22Rv1 (cell line): ENCODE measurements at regions not wholly inside any gene's neighbourhood (a gene's known extent, or its start where the extent isn't known, plus 50 kb on each side); places are given as distances from the start of the nearest gene placed in this dataset.

Source experiments
- ZFX ChIP-seq: fragments of 450-650 bp; IDR thresholded peaks from 2 replicates; pipeline ENCODE4 v1.6.1; 2017; ENCODE audit warnings: antibody characterized with exemption, borderline replicate concordance
- TF ChIP-seq, protein P1 (sequence below): fragments of 450-650 bp; IDR thresholded peaks from 2 replicates; pipeline ENCODE4 v1.5.1; 2017; ENCODE audit warnings: mild to moderate bottlenecking

DNA sequence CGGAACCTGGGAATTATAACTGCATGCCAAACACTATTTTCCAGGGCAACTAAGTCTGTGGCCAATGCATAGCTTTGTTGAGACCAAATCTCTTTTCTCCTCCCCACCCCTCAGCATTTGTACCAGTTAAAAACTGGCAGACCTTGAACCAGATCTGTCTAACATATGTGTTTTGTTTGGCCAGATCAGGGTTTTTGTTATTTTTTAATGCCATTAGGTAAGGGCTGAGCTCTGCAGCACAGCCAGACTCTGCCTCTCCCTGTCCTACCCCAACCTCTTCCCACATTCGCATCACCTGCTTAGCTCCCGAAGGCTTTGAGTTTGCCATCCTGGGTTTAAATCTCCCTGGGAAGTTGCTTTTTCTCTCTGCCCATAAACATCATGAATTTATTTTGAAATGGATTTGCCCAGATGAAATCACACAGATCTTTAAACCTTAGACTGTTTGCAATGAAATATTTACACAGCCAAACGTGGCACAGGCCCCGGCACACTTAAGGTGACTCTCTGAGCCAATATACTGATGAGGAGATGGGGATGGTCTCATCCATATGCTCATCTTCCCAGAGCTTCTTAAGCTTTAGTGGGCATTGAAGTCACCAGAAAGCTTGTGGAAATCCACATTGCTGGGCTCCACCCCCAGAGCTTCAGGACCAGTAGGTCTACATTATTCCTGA lies 54.0 kb upstream of the ALDH1B1 start:
- TF ChIP-seq, protein P1, sequence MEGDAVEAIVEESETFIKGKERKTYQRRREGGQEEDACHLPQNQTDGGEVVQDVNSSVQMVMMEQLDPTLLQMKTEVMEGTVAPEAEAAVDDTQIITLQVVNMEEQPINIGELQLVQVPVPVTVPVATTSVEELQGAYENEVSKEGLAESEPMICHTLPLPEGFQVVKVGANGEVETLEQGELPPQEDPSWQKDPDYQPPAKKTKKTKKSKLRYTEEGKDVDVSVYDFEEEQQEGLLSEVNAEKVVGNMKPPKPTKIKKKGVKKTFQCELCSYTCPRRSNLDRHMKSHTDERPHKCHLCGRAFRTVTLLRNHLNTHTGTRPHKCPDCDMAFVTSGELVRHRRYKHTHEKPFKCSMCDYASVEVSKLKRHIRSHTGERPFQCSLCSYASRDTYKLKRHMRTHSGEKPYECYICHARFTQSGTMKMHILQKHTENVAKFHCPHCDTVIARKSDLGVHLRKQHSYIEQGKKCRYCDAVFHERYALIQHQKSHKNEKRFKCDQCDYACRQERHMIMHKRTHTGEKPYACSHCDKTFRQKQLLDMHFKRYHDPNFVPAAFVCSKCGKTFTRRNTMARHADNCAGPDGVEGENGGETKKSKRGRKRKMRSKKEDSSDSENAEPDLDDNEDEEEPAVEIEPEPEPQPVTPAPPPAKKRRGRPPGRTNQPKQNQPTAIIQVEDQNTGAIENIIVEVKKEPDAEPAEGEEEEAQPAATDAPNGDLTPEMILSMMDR: no peak
- no peak for TF ChIP-seq ZFX
